A549 (cell line): ENCODE measurements at regions not wholly inside any gene's neighbourhood (a gene's known extent, or its start where the extent isn't known, plus 50 kb on each side); places are given as distances from the start of the nearest gene placed in this dataset.

ENCODE experiments used
- ATAC-seq, 2 experiments: fragments of 200-7000 bp in 1 of 2; fragments of >200 bp in 1 of 2; cut with Nextera tagmentation in 1 of 2; cut with Tn5 transposase in 1 of 2; 3 replicates each; pipeline versions ENCODE4 v1.8.0 to v1.9.1; 2018 to 2020; ENCODE audit warnings: mild to moderate bottlenecking in 1 of 2, moderate library complexity in 1 of 2
- CTCF ChIA-PET: fragments of 300-600 bp; sonication (Branson Sonifier 250); formaldehyde crosslinking; extraction: SDS; loops from one replicate; lab custom pipeline; 2021; ENCODE audit warnings: antibody characterized with exemption, inconsistent platforms; lab: Yijun Ruan, JAX
- POLR2A ChIA-PET: fragments of 350-600 bp; formaldehyde crosslinking; extraction: SDS; loops from one replicate; lab custom pipeline; 2021; ENCODE audit warnings: antibody characterized with exemption, inconsistent platforms; lab: Yijun Ruan, JAX
- DNase-seq, 2 experiments: peaks; one replicate each; pipeline versions ENCODE4 v3.0.0 to v3.0.0-alpha.2; 2011 to 2016; ENCODE audit warnings: low read depth in 1 of 2, low spot score in 1 of 2
- FAIRE-seq: peaks from 2 replicates; lab custom pipeline; 2011; peaks lifted over from hg19 to GRCh38; lab: Jason Lieb, UNC
- H3K27ac ChIP-seq, 2 experiments: fragments of >200 bp; sonication (Bioruptor Twin); formaldehyde crosslinking; 3 replicates each; pipeline ENCODE4 v1.5.1; 2016 to 2017
- H3K4me1 ChIP-seq: fragments of >200 bp; sonication (Bioruptor Twin); formaldehyde crosslinking; 3 replicates; pipeline ENCODE4 v1.6.1; 2016
- H3K4me2 ChIP-seq: fragments of >200 bp; sonication (Bioruptor Twin); formaldehyde crosslinking; 3 replicates; pipeline ENCODE4 v1.6.1; 2016
- H3K4me3 ChIP-seq: fragments of >200 bp; sonication (Bioruptor Twin); formaldehyde crosslinking; 3 replicates; pipeline ENCODE4 v1.5.1; 2016
- H3K9me3 ChIP-seq: fragments of >200 bp; sonication (Bioruptor Twin); formaldehyde crosslinking; 3 replicates; pipeline ENCODE4 v1.6.1; 2016
- CEBPB ChIP-seq, 2 experiments: fragments of >200 bp in 1 of 2; sonication (Bioruptor Twin) in 1 of 2; formaldehyde crosslinking in 1 of 2; IDR thresholded peaks; 2 replicates each; pipeline ENCODE4 v1.6.1; 2012 to 2016
- CHD2 ChIP-seq: fragments of 150-350 bp; IDR thresholded peaks from 2 replicates; pipeline ENCODE4 v1.6.1; 2014; ENCODE audit warnings: low read length; ENCODE audit not compliant: partially characterized antibody
- CHD4 ChIP-seq: fragments of 200-600 bp; sonication (generic); IDR thresholded peaks from 2 replicates; pipeline ENCODE4 v1.6.1; 2016; ENCODE audit warnings: antibody characterized with exemption, mild to moderate bottlenecking, borderline replicate concordance
- EHF ChIP-seq: fragments of 250-450 bp; sonication (Bioruptor Pico); IDR thresholded peaks from 2 replicates; pipeline ENCODE4 v1.5.0; 2020; ENCODE audit warnings: mild to moderate bottlenecking
- EHMT2 ChIP-seq: fragments of 200-600 bp; sonication (generic); IDR thresholded peaks from 2 replicates; pipeline ENCODE4 v1.6.1; 2016; ENCODE audit warnings: antibody characterized with exemption, low read depth, mild to moderate bottlenecking, moderate library complexity
- ESRRA ChIP-seq: fragments of 150-350 bp; IDR thresholded peaks from 2 replicates; pipeline ENCODE4 v1.6.1; 2014; ENCODE audit warnings: mild to moderate bottlenecking, low read length, borderline replicate concordance
- FOSB ChIP-seq: fragments of 250-450 bp; sonication (Bioruptor Pico); IDR thresholded peaks from 2 replicates; pipeline ENCODE4 v1.5.0; 2020; ENCODE audit warnings: mild to moderate bottlenecking, moderate library complexity
- FOXS1 ChIP-seq: fragments of 250-450 bp; sonication (Bioruptor Pico); IDR thresholded peaks from 2 replicates; pipeline ENCODE4 v1.5.0; 2020; ENCODE audit warnings: mild to moderate bottlenecking, moderate library complexity
- GATA3 ChIP-seq: IDR thresholded peaks from 2 replicates; pipeline ENCODE4 v1.6.1; 2012; ENCODE audit warnings: borderline replicate concordance
- HDAC2 ChIP-seq: fragments of 200-600 bp; sonication (generic); IDR thresholded peaks from 2 replicates; pipeline ENCODE4 v1.6.1; 2016
- HOXA7 ChIP-seq: fragments of 250-450 bp; sonication (Bioruptor Pico); IDR thresholded peaks from 2 replicates; pipeline ENCODE4 v1.5.0; 2020; ENCODE audit warnings: mild to moderate bottlenecking, moderate library complexity
- HOXB13 ChIP-seq: fragments of 250-450 bp; sonication (Bioruptor Pico); IDR thresholded peaks from 2 replicates; pipeline ENCODE4 v1.5.0; 2020; ENCODE audit warnings: low read depth, mild to moderate bottlenecking, moderate library complexity
- HOXB5 ChIP-seq: fragments of 250-450 bp; sonication (Bioruptor Pico); IDR thresholded peaks from 2 replicates; pipeline ENCODE4 v1.5.0; 2020; ENCODE audit warnings: mild to moderate bottlenecking, moderate library complexity
- JUNB ChIP-seq: fragments of >200 bp; sonication (Bioruptor Twin); formaldehyde crosslinking; IDR thresholded peaks from 2 replicates; pipeline ENCODE4 v1.6.1; 2016
- KDM1A ChIP-seq: fragments of 200-600 bp; sonication (generic); IDR thresholded peaks from 2 replicates; pipeline ENCODE4 v1.6.1; 2016; ENCODE audit warnings: low read depth, mild to moderate bottlenecking
- MAZ ChIP-seq: fragments of 150-350 bp; IDR thresholded peaks from 2 replicates; pipeline ENCODE4 v1.6.1; 2014; ENCODE audit warnings: antibody characterized with exemption, low read depth, low read length, borderline replicate concordance
- MYC ChIP-seq: IDR thresholded peaks from 2 replicates; pipeline ENCODE4 v1.6.1; 2012; ENCODE audit warnings: mild to moderate bottlenecking, inconsistent platforms, low read length, improper control_type of control experiment, borderline replicate concordance
- NFE2L2 ChIP-seq: fragments of 150-350 bp; conservative IDR thresholded peaks from 2 replicates; pipeline ENCODE4 v1.6.1; 2014; ENCODE audit warnings: low read length
- NPAS2 ChIP-seq: fragments of 250-450 bp; sonication (Bioruptor Pico); IDR thresholded peaks from 2 replicates; pipeline ENCODE4 v1.8.0; 2022; ENCODE audit warnings: mild to moderate bottlenecking, moderate library complexity, borderline replicate concordance
- NR3C1 ChIP-seq: fragments of >200 bp; sonication (Bioruptor Twin); formaldehyde crosslinking; IDR thresholded peaks from 3 replicates; pipeline ENCODE4 v1.6.1; 2017
- RAD21 ChIP-seq, 2 experiments: fragments of >200 bp in 1 of 2; sonication (Bioruptor Twin) in 1 of 2; formaldehyde crosslinking in 1 of 2; IDR thresholded peaks in 1 of 2; conservative IDR thresholded peaks in 1 of 2; 2 replicates in 1 of 2; 3 replicates in 1 of 2; pipeline ENCODE4 v1.6.1; 2012 to 2018; ENCODE audit warnings: inconsistent platforms in 1 of 2
- RFX5 ChIP-seq: fragments of 450-650 bp; IDR thresholded peaks from 2 replicates; pipeline ENCODE4 v1.7.1; 2014; ENCODE audit warnings: antibody characterized with exemption, mild to moderate bottlenecking, moderate library complexity
- RNF2 ChIP-seq: fragments of 200-600 bp; sonication (generic); IDR thresholded peaks from 2 replicates; pipeline ENCODE4 v1.6.1; 2016; ENCODE audit warnings: low read depth, mild to moderate bottlenecking, antibody characterized with exemption, moderate library complexity, borderline replicate concordance
- SMC3 ChIP-seq: fragments of >200 bp; sonication (Bioruptor Twin); formaldehyde crosslinking; IDR thresholded peaks from 3 replicates; pipeline ENCODE4 v1.6.1; 2018; ENCODE audit warnings: inconsistent platforms
- SREBF2 ChIP-seq: fragments of 450-650 bp; IDR thresholded peaks from 2 replicates; pipeline ENCODE4 v1.6.1; 2014; ENCODE audit warnings: mild to moderate bottlenecking, moderate library complexity
- TP53 ChIP-seq: fragments of 250-450 bp; sonication (Bioruptor Pico); IDR thresholded peaks from 2 replicates; pipeline ENCODE4 v1.5.0; 2021; ENCODE audit warnings: mild to moderate bottlenecking, moderate library complexity
- ZC3H11A ChIP-seq: fragments of 450-650 bp; IDR thresholded peaks from 2 replicates; pipeline ENCODE4 v1.6.1; 2014; ENCODE audit warnings: antibody characterized with exemption, mild to moderate bottlenecking
- ZFP36 ChIP-seq: fragments of 450-650 bp; IDR thresholded peaks from 2 replicates; pipeline ENCODE4 v1.6.1; 2014; ENCODE audit warnings: borderline replicate concordance; ENCODE audit not compliant: partially characterized antibody
- ZNF302 ChIP-seq: fragments of 250-450 bp; sonication (Bioruptor Pico); IDR thresholded peaks from 2 replicates; pipeline ENCODE4 v1.9.0; 2021; ENCODE audit warnings: inconsistent platforms, mild to moderate bottlenecking, moderate library complexity
- WGBS: methylation state at CpG from one replicate; pipeline ENCODE4 v1.1.6; 2017; ENCODE audit errors: missing lambda C conversion rate; 5-methylcytosine and 5-hydroxymethylcytosine counted together
- TF ChIP-seq, protein P1 (sequence below): fragments of >200 bp; sonication (Bioruptor Twin); formaldehyde crosslinking; IDR thresholded peaks from 3 replicates; pipeline ENCODE4 v1.6.1; 2016
- TF ChIP-seq, protein P2 (sequence below): fragments of 200-600 bp; sonication (generic); IDR thresholded peaks from 2 replicates; pipeline ENCODE4 v1.6.1; 2016; ENCODE audit warnings: antibody characterized with exemption, mild to moderate bottlenecking, moderate library complexity
- TF ChIP-seq, protein P3 (sequence below): IDR thresholded peaks from 2 replicates; pipeline ENCODE4 v1.6.1; 2012

DNA sequence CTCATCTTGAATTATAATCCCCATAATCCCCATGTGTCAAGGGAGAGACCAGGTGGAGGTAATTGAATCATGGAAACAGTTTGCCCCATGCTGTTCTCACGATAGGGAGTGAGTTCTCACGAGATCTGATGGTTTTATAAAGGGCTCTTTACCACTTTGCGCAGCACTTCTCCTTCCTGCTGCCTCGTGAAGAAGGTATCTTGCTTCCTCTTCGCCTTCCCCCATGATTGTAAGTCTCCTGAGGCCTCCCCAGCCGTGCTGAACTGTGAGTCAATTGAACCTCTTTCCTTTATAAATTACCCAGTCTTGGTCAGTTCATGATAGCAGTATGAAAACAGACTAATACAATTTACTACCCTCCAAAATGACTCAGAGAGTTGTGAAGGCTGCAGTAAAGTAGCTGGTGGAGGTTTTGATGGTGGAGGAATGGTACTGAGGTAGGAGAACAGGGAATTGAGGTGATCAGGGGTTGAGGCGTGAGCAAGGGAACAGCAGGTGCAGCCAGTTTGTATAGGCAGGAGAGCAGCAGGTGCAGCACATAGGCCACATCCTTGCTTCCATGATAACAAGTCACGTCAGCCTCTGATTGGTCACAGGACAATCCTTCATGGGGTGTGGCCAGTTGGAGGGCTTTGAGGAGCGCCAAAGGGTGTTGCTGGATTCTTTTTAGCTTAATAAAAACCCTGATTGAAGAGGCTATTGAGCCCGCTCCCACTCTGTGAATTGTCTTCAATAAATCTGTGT, 150.0 kb downstream of the CDC5L start:
- CTCF ChIA-PET = no interaction called here
- no peak overlapping the region for H3K4me3 ChIP-seq
- no peak overlapping the region for H3K27ac ChIP-seq
- H3K9me3 ChIP-seq = no peaks in the 10 kb centered on the region
- H3K4me1 ChIP-seq = no peaks in the 10 kb centered on the region
- no peak for DNase-seq
- H3K4me2 ChIP-seq = no peak overlapping the region
- POLR2A ChIA-PET = no interaction called here
- no peak for ATAC-seq
- FAIRE-seq = no peak
- 40% methylated on average over 10 of the region's 10 CpGs for WGBS
- TF ChIP-seq KDM1A = no peak
- TF ChIP-seq MAZ = no peak
- TF ChIP-seq FOSB (CRISPR knock-in tag) = no peak
- TF ChIP-seq ZC3H11A = no peak
- TF ChIP-seq SREBF2 = no peak
- TF ChIP-seq HOXB13 (CRISPR knock-in tag) = no peak
- no peak for TF ChIP-seq TP53 (CRISPR knock-in tag)
- TF ChIP-seq, protein P1, sequence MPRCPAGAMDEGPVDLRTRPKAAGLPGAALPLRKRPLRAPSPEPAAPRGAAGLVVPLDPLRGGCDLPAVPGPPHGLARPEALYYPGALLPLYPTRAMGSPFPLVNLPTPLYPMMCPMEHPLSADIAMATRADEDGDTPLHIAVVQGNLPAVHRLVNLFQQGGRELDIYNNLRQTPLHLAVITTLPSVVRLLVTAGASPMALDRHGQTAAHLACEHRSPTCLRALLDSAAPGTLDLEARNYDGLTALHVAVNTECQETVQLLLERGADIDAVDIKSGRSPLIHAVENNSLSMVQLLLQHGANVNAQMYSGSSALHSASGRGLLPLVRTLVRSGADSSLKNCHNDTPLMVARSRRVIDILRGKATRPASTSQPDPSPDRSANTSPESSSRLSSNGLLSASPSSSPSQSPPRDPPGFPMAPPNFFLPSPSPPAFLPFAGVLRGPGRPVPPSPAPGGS = no peak
- TF ChIP-seq NPAS2 (CRISPR knock-in tag) = no peak
- TF ChIP-seq HOXA7 (CRISPR knock-in tag) = no peak
- TF ChIP-seq MYC = no peak
- TF ChIP-seq CHD2 = no peak
- no peak for TF ChIP-seq ZNF302 (CRISPR knock-in tag)
- TF ChIP-seq NFE2L2 = no peak
- no peak for TF ChIP-seq JUNB
- TF ChIP-seq EHMT2 = no peak
- TF ChIP-seq HOXB5 = no peak
- TF ChIP-seq RNF2 = no peak

DNA sequence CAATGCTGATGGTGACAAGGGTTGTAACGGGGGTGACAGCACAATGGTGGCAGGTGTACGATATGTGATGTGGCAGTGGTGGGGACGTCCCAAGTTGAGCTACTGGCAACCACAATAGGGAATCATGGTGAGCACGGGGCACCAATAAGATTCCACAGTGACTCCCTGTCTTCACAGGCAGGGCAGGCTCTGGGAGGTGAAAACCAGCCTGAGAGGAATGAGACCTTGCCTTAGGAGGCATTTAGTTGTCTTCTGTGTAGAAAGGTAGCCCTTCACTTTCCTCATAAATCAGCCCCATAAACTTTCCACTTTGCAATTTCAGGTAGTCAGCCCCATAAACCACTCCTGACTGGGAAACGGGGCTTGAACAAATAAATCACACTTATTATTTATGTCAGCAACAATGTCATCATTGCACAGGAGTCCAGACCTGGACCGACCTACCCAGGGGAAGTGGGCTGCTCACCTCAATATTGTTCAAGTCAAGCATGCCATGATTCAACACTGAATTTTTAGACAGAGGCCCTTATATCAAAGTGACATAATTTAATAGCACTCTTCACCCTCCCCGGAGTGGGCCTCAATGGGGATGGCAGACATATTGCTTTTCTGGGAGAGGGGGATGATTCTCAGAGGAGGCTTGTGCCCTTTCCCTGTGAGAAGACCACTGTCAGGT, 150.8 kb downstream of the CDC5L start:
- H3K4me3 ChIP-seq = no peak overlapping the region
- no peak for FAIRE-seq
- ATAC-seq = no peak
- no peaks in the 10 kb centered on the region for H3K4me1 ChIP-seq
- no peak for DNase-seq
- POLR2A ChIA-PET = no interaction called here
- WGBS = 27% methylated on average over 7 of the region's 7 CpGs
- no peak overlapping the region for H3K4me2 ChIP-seq
- no peaks in the 10 kb centered on the region for H3K9me3 ChIP-seq
- H3K27ac ChIP-seq = no peak overlapping the region
- CTCF ChIA-PET = no interaction called here
- TF ChIP-seq HDAC2 (no peak), SMC3 (no peak), CHD4 (no peak), MYC (no peak), NR3C1 (no peak), FOXS1 (CRISPR knock-in tag) (no peak), ZFP36 (no peak), CHD2 (no peak), RFX5 (no peak), ESRRA (no peak), CEBPB (IDR thresholded peaks at IDR 0.05) (no peak), MAZ (no peak), EHF (CRISPR knock-in tag) (no peak), GATA3 (no peak), RAD21 (conservative IDR thresholded peaks at IDR 0.05 in 1 of 2, IDR thresholded peaks at IDR 0.05 in 1 of 2) (no peak)
- TF ChIP-seq, protein P1 = no peak
- TF ChIP-seq, protein P2, sequence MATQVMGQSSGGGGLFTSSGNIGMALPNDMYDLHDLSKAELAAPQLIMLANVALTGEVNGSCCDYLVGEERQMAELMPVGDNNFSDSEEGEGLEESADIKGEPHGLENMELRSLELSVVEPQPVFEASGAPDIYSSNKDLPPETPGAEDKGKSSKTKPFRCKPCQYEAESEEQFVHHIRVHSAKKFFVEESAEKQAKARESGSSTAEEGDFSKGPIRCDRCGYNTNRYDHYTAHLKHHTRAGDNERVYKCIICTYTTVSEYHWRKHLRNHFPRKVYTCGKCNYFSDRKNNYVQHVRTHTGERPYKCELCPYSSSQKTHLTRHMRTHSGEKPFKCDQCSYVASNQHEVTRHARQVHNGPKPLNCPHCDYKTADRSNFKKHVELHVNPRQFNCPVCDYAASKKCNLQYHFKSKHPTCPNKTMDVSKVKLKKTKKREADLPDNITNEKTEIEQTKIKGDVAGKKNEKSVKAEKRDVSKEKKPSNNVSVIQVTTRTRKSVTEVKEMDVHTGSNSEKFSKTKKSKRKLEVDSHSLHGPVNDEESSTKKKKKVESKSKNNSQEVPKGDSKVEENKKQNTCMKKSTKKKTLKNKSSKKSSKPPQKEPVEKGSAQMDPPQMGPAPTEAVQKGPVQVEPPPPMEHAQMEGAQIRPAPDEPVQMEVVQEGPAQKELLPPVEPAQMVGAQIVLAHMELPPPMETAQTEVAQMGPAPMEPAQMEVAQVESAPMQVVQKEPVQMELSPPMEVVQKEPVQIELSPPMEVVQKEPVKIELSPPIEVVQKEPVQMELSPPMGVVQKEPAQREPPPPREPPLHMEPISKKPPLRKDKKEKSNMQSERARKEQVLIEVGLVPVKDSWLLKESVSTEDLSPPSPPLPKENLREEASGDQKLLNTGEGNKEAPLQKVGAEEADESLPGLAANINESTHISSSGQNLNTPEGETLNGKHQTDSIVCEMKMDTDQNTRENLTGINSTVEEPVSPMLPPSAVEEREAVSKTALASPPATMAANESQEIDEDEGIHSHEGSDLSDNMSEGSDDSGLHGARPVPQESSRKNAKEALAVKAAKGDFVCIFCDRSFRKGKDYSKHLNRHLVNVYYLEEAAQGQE = no peak
- TF ChIP-seq, protein P3, sequence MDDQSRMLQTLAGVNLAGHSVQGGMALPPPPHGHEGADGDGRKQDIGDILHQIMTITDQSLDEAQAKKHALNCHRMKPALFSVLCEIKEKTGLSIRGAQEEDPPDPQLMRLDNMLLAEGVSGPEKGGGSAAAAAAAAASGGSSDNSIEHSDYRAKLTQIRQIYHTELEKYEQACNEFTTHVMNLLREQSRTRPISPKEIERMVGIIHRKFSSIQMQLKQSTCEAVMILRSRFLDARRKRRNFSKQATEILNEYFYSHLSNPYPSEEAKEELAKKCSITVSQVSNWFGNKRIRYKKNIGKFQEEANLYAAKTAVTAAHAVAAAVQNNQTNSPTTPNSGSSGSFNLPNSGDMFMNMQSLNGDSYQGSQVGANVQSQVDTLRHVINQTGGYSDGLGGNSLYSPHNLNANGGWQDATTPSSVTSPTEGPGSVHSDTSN = no peak
